ENCODE measurements at regions not wholly inside any gene's neighbourhood (a gene's known extent, or its start where the extent isn't known, plus 50 kb on each side); places are given as distances from the start of the nearest gene placed in this dataset.

- no peak for DNase-seq
- Mint-ChIP-seq H3K27me3 (ENCODE audit: low read depth, poor library complexity) (peaks cover 54% of the 10 kb centered on the region), H3K9me3 (no peaks in the 10 kb centered on the region), H3K4me3 (no peak overlapping the region), H3K4me1 (peaks cover 14% of the 10 kb centered on the region), H3K36me3 (ENCODE audit: low read depth) (no peaks in the 10 kb centered on the region), H3K27ac (no peak overlapping the region)
- TF ChIP-seq, protein P1, sequence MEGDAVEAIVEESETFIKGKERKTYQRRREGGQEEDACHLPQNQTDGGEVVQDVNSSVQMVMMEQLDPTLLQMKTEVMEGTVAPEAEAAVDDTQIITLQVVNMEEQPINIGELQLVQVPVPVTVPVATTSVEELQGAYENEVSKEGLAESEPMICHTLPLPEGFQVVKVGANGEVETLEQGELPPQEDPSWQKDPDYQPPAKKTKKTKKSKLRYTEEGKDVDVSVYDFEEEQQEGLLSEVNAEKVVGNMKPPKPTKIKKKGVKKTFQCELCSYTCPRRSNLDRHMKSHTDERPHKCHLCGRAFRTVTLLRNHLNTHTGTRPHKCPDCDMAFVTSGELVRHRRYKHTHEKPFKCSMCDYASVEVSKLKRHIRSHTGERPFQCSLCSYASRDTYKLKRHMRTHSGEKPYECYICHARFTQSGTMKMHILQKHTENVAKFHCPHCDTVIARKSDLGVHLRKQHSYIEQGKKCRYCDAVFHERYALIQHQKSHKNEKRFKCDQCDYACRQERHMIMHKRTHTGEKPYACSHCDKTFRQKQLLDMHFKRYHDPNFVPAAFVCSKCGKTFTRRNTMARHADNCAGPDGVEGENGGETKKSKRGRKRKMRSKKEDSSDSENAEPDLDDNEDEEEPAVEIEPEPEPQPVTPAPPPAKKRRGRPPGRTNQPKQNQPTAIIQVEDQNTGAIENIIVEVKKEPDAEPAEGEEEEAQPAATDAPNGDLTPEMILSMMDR (IDR thresholded peaks at IDR 0.05), result no peak
Measured at GRCh38 chr13:111913761-111914140, 153.2 kb upstream of the SOX1 start.

DNA sequence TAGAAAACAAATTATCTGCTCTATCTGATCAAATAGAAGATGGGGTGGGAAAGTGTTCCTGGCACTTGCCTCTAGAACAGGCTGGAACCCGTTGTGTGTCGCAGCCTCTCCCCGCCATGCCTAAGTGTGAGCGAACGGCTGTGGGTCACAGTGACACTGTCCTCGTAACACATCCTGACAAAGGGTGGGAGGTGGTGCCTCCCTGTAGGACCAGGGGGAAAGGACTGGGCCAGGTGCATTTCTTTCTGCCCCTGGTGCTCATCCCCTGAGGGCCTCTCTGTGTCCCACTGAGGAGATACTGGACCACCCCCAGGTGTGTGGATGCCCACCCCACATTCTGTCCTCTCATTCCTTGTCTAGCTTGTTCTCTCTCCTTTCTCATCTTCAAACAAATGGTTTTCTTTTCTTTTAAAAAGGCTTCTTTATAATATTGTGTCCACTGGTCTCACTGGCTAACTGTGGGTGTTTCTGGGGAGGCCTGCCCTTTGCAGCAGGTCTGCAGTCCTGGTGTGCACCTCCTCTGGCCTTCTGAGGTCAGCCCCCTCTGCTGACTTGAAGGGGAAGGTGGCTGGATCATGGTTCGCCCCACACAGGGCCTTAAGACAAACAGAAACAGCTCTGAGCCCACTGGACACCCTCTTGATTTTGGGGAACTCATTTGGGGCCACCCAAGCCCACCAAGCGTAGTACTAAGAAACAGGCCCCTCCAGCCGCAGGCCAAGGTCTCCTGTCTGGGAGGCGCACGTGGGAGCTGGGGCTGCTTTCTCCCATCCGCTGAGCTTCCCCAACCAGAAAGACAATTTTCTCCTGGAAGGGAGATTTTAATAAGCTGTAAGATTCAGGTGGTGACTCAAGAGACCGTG is 152.5 kb upstream of the SOX1 start:
- no peak for DNase-seq
- H3K4me1 Mint-ChIP-seq, result peaks cover 14% of the 10 kb centered on the region
- H3K27ac Mint-ChIP-seq, result no peak overlapping the region
- H3K4me3 Mint-ChIP-seq, result no peak overlapping the region
- TF ChIP-seq, protein P1 (IDR thresholded peaks at IDR 0.05), result no peak
- no peaks in the 10 kb centered on the region for H3K36me3 Mint-ChIP-seq (ENCODE audit: low read depth)
- H3K27me3 Mint-ChIP-seq (ENCODE audit: low read depth, poor library complexity), result peaks cover 57% of the 10 kb centered on the region
- no peaks in the 10 kb centered on the region for H3K9me3 Mint-ChIP-seq

GRCh38 chr13:111915104-111915551 is 151.8 kb upstream of the SOX1 start:
- Mint-ChIP-seq H3K4me3 (no peak overlapping the region), H3K27me3 (ENCODE audit: low read depth, poor library complexity) (peaks cover 55% of the 10 kb centered on the region), H3K27ac (no peak overlapping the region), H3K4me1 (peaks cover 19% of the 10 kb centered on the region), H3K36me3 (ENCODE audit: low read depth) (no peaks in the 10 kb centered on the region), H3K9me3 (no peaks in the 10 kb centered on the region)
- TF ChIP-seq, protein P1 (IDR thresholded peaks at IDR 0.05), result no peak
- DNase-seq, result no peak

GRCh38 chr13:111916201-111916600 is 150.7 kb upstream of the SOX1 start:
- H3K4me1 Mint-ChIP-seq, result peaks cover 25% of the 10 kb centered on the region
- TF ChIP-seq, protein P1 (IDR thresholded peaks at IDR 0.05), result no peak

DNA sequence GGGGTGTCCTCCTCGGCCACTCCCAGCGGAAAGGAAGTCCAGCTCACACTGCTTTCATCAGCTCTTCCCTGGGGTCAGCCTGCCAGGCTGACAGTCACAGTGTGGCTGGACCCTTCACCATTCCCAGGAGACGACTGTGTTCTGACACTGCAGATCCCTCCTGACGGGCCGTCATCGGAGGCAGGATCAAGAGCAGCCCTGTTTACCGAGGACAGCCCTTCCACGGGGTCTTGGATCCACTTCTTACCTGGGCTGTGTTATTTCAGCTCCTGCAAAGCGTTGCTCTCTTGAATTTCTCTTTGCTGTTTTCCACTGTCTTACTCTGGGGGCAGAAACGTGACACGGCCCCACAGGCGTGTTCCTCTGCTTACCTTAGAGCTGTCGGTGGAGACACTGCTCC is 149.9 kb upstream of the SOX1 start:
- H3K9me3 Mint-ChIP-seq, result no peaks in the 10 kb centered on the region
- no peaks in the 10 kb centered on the region for H3K36me3 Mint-ChIP-seq (ENCODE audit: low read depth)
- no peak overlapping the region for H3K27ac Mint-ChIP-seq
- no peak overlapping the region for H3K4me3 Mint-ChIP-seq
- no peak for DNase-seq
- TF ChIP-seq, protein P1 (IDR thresholded peaks at IDR 0.05), result no peak
- H3K4me1 Mint-ChIP-seq, result peaks cover 25% of the 10 kb centered on the region
- peaks cover 51% of the 10 kb centered on the region for H3K27me3 Mint-ChIP-seq (ENCODE audit: low read depth, poor library complexity)

More at GRCh38 chr13:111916201-111916600, 150.7 kb upstream of the SOX1 start:
- no peak overlapping the region for H3K27ac Mint-ChIP-seq
- H3K9me3 Mint-ChIP-seq, result no peaks in the 10 kb centered on the region
- H3K4me3 Mint-ChIP-seq, result no peak overlapping the region
- no peak for DNase-seq
- no peaks in the 10 kb centered on the region for H3K36me3 Mint-ChIP-seq (ENCODE audit: low read depth)
- H3K27me3 Mint-ChIP-seq (ENCODE audit: low read depth, poor library complexity), result peaks cover 50% of the 10 kb centered on the region

- Mint-ChIP-seq H3K4me3 (no peak overlapping the region), H3K4me1 (peaks cover 21% of the 10 kb centered on the region), H3K36me3 (ENCODE audit: low read depth) (no peaks in the 10 kb centered on the region), H3K27me3 (ENCODE audit: low read depth, poor library complexity) (peaks cover 45% of the 10 kb centered on the region), H3K9me3 (no peaks in the 10 kb centered on the region), H3K27ac (no peak overlapping the region)
- TF ChIP-seq, protein P1 (IDR thresholded peaks at IDR 0.05), result no peak
- DNase-seq, result no peak
Measured at GRCh38 chr13:111917901-111918300, 149.0 kb upstream of the SOX1 start.
